AG09319 (cell line): ENCODE measurements at regions not wholly inside any gene's neighbourhood (a gene's known extent, or its start where the extent isn't known, plus 50 kb on each side); places are given as distances from the start of the nearest gene placed in this dataset.

ENCODE experiments used
- DNase-seq: peaks from one replicate; pipeline ENCODE4 v3.0.0-alpha.2; 2010; ENCODE audit warnings: low read depth; ENCODE audit errors: extremely low read depth
- TF ChIP-seq, protein P1 (sequence below): IDR thresholded peaks from 2 replicates; pipeline ENCODE4 v1.5.1; 2011; ENCODE audit warnings: low read depth, mild to moderate bottlenecking, inconsistent platforms, low read length, moderate library complexity

DNA sequence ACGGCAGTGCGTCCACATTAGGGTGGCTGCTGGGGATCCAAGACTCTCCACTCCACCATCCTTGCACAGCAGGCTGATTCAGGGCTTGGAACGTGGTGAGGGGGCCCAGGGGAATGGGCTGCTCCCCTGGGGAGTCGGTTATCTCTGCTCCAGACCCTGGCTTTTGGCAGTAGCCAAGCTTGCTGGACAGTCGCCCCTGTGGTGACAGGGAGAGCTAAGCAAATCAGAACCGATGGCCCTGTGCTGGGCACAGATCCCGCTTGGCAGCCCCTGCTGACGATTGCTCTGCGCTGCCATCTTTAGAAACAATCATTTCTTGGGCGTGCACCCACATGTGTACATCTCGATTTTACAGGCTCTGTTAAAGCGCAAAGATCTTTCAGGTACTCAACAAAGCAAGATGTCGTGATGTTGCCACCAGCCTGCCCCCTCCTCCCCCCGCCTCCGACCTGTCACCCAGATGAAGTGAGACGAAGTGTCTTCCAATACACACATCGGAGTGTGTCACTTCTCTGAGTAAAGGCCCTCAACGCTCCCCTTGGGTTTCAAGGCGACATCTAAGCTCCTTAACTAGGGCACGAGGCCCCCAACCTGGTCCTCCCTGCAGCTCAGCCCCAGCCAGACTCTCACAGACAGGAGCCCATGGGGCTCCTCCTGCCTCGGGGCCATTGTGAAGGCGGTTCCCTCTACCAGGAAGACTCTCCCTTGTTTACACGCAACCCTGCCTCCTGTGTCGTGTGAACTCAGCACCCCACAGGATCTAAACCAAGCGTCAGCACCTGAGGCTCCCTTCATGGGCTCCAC is 55.6 kb downstream of the PITPNM2 start:
- no peak for DNase-seq
- TF ChIP-seq, protein P1, sequence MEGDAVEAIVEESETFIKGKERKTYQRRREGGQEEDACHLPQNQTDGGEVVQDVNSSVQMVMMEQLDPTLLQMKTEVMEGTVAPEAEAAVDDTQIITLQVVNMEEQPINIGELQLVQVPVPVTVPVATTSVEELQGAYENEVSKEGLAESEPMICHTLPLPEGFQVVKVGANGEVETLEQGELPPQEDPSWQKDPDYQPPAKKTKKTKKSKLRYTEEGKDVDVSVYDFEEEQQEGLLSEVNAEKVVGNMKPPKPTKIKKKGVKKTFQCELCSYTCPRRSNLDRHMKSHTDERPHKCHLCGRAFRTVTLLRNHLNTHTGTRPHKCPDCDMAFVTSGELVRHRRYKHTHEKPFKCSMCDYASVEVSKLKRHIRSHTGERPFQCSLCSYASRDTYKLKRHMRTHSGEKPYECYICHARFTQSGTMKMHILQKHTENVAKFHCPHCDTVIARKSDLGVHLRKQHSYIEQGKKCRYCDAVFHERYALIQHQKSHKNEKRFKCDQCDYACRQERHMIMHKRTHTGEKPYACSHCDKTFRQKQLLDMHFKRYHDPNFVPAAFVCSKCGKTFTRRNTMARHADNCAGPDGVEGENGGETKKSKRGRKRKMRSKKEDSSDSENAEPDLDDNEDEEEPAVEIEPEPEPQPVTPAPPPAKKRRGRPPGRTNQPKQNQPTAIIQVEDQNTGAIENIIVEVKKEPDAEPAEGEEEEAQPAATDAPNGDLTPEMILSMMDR, result no peak

GRCh38 chr12:123094349-123095077 is 56.4 kb downstream of the PITPNM2 start:
- TF ChIP-seq, protein P1, result no peak
- peak; percentile 65 for DNase-seq

- no peak for DNase-seq
- TF ChIP-seq, protein P1, result no peak
Measured at GRCh38 chr12:123092866-123093265, 58.0 kb downstream of the PITPNM2 start.

DNA sequence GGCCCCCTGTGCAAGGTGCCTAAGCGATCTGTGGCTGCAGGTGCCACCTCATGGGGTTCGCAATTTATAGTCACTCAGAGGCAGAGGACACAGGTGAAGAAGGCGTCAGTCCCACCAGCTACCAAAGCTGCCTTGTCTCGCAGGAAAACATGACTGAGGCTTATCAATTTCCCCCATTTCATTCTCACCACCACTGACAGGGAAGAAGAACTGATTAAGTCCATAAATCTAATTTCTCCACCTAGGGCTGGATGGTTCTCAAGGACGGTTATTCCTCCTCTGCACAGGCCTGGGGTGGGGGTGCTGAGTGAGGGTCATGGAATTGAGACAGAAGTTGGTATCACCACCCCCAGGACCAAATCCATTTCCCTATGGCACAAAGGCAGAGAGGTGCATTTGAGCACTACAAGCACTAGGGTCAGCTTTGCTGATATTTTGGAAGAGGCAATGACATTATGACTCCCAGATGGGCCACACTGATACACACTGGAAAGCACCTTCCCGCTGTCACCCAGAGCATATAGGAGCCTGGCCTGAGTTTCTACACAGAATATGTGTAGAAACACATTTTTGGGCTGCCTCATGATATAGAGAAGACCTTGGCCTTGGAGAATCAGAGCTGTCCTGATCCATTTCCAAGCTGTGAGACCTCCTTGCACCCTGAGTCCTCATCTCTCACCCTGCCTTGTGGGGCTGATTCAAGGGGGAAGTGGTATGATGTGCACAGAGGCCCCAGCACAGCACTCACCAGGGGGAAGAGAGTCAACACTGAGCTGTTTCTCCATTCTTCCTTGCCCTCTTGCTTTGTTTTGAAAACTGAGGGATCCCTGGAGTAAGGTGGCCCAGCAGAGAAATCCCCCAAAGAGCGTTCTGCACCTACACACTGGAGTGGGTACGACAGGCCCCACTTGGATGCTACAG is 59.4 kb downstream of the PITPNM2 start:
- TF ChIP-seq, protein P1, result no peak
- no peak for DNase-seq

DNA sequence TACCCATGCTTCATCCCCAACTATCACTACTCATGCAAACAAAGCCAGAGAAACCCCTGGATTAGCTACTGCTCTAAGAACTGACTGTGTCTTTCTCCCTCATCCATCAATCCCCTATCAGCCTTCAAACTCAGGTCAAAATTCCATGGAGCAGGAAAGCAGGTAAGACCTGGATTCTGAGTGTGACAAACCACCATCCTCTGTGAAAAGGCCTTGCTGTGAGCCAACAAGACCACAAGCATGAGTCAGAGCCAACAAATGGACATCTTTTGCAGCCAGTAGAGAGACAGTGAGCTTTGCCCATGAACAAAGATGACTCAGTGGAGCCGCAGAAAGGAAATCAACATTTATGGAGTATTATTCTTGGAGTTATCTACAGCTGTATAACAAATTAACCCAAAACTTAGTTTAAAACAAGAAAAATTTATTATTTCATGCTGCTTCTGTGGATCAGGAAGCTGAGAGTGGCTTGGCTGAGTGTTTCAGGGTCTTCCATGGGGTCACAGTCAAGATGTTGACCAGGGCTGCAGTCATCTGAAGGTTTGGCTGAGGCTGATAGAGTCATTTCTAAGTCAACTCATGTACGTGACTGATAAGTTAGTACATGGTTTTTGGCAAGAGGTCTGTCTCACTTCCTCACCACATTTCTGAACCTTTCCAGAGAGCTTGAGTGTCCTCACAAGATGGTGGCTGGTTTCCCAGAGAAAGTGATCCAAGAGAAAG is 61.1 kb downstream of the PITPNM2 start:
- peak; percentile 58 for DNase-seq
- TF ChIP-seq, protein P1, result no peak

GRCh38 chr12:123089140-123089539 is 61.8 kb downstream of the PITPNM2 start:
- no peak for DNase-seq
- TF ChIP-seq, protein P1, result no peak
